ENCODE measurements at regions not wholly inside any gene's neighbourhood (a gene's known extent, or its start where the extent isn't known, plus 50 kb on each side); places are given as distances from the start of the nearest gene placed in this dataset.

- Histone ChIP-seq H3K27ac (ENCODE audit: low read depth, low read length) (no peak overlapping the region), H3K4me2 (ENCODE audit: low read length) (no peak overlapping the region), H3K36me3 (ENCODE audit: control insufficient read depth, low read length) (no peaks in the 10 kb centered on the region), H4K20me1 (ENCODE audit: control insufficient read depth, insufficient read depth, low read depth, low read length) (no peaks in the 10 kb centered on the region), H3K9me2 (replicated peaks; ENCODE audit: control insufficient read depth, low read length) (no peaks in the 10 kb centered on the region), H3K79me2 (ENCODE audit: control insufficient read depth, low read length) (no peaks in the 10 kb centered on the region), H3K4me1 (ENCODE audit: control insufficient read depth, low read length) (no peaks in the 10 kb centered on the region), H3K9me3 (ENCODE audit: control insufficient read depth, insufficient read depth, low read length) (no peaks in the 10 kb centered on the region), H3F3A (ENCODE audit: control insufficient read depth, insufficient read depth) (no peaks in the 10 kb centered on the region), H3K4me3 (ENCODE audit: low read length) (no peak overlapping the region), H3K27me3 (ENCODE audit: control insufficient read depth, low read length) (no peaks in the 10 kb centered on the region)
- TF ChIP-seq CTCF (IDR thresholded peaks at IDR 0.05; ENCODE audit: low read depth, low read length, poor library complexity, severe bottlenecking) (no peak), EZH2phosphoT487 (IDR thresholded peaks at IDR 0.05; ENCODE audit: borderline replicate concordance, low read length) (no peak)
These were observed 292.2 kb upstream of the SLC10A2 start for GRCh38 chr13:103358255-103358932.

GRCh38 chr13:103356226-103356864, 290.1 kb upstream of the SLC10A2 start:
- no peak overlapping the region for H3K4me2 ChIP-seq (ENCODE audit: low read length)
- no peaks in the 10 kb centered on the region for H3K9me3 ChIP-seq (ENCODE audit: control insufficient read depth, insufficient read depth, low read length)
- no peak overlapping the region for H3K4me3 ChIP-seq (ENCODE audit: low read length)
- H3K4me1 ChIP-seq (ENCODE audit: control insufficient read depth, low read length) = no peaks in the 10 kb centered on the region
- TF ChIP-seq CTCF (IDR thresholded peaks at IDR 0.05; ENCODE audit: low read depth, low read length, poor library complexity, severe bottlenecking) (no peak), EZH2phosphoT487 (IDR thresholded peaks at IDR 0.05; ENCODE audit: borderline replicate concordance, low read length) (no peak)
- no peaks in the 10 kb centered on the region for H3F3A ChIP-seq (ENCODE audit: control insufficient read depth, insufficient read depth)
- no peaks in the 10 kb centered on the region for H3K27me3 ChIP-seq (ENCODE audit: control insufficient read depth, low read length)
- no peaks in the 10 kb centered on the region for H4K20me1 ChIP-seq (ENCODE audit: control insufficient read depth, insufficient read depth, low read depth, low read length)
- H3K9me2 ChIP-seq (replicated peaks; ENCODE audit: control insufficient read depth, low read length) = no peaks in the 10 kb centered on the region
- no peaks in the 10 kb centered on the region for H3K36me3 ChIP-seq (ENCODE audit: control insufficient read depth, low read length)
- no peak overlapping the region for H3K27ac ChIP-seq (ENCODE audit: low read depth, low read length)
- H3K79me2 ChIP-seq (ENCODE audit: control insufficient read depth, low read length) = no peaks in the 10 kb centered on the region

- Histone ChIP-seq H3K9me3 (ENCODE audit: control insufficient read depth, insufficient read depth, low read length) (no peaks in the 10 kb centered on the region), H3K4me3 (ENCODE audit: low read length) (no peak overlapping the region), H3K9me2 (replicated peaks; ENCODE audit: control insufficient read depth, low read length) (no peaks in the 10 kb centered on the region), H4K20me1 (ENCODE audit: control insufficient read depth, insufficient read depth, low read depth, low read length) (no peaks in the 10 kb centered on the region), H3K36me3 (ENCODE audit: control insufficient read depth, low read length) (no peaks in the 10 kb centered on the region), H3K27me3 (ENCODE audit: control insufficient read depth, low read length) (no peaks in the 10 kb centered on the region), H3F3A (ENCODE audit: control insufficient read depth, insufficient read depth) (no peaks in the 10 kb centered on the region), H3K4me1 (ENCODE audit: control insufficient read depth, low read length) (no peaks in the 10 kb centered on the region), H3K79me2 (ENCODE audit: control insufficient read depth, low read length) (no peaks in the 10 kb centered on the region), H3K4me2 (ENCODE audit: low read length) (no peak overlapping the region), H3K27ac (ENCODE audit: low read depth, low read length) (no peak overlapping the region)
- TF ChIP-seq CTCF (IDR thresholded peaks at IDR 0.05; ENCODE audit: low read depth, low read length, poor library complexity, severe bottlenecking) (no peak), EZH2phosphoT487 (IDR thresholded peaks at IDR 0.05; ENCODE audit: borderline replicate concordance, low read length) (no peak)
These were observed 288.0 kb upstream of the SLC10A2 start for GRCh38 chr13:103354171-103354570.
